Right atrium auricular region (tissue), 2 donors: ENCODE measurements at regions not wholly inside any gene's neighbourhood (a gene's known extent, or its start where the extent isn't known, plus 50 kb on each side); places are given as distances from the start of the nearest gene placed in this dataset.

Source experiments
- DNase-seq: peaks from one replicate; pipeline ENCODE4 v3.0.0-alpha.2; 2019; ENCODE audit warnings: low spot score
- H3K27ac ChIP-seq, 2 donors: fragments of 200-600 bp; sonication (generic); 1 replicate in 1 of 2; 2 replicates in 1 of 2; pipeline ENCODE4 v1.5.1; 2016 to 2019
- H3K27me3 ChIP-seq, 2 donors: fragments of 200-600 bp; sonication (generic); one replicate each; pipeline versions ENCODE4 v1.5.1 to v1.6.0; 2017 to 2019
- H3K36me3 ChIP-seq: fragments of 200-600 bp; sonication (generic); one replicate; pipeline ENCODE4 v1.5.1; 2016
- H3K4me1 ChIP-seq, 2 donors: fragments of 200-600 bp; sonication (generic); one replicate each; pipeline versions ENCODE4 v1.5.1 to v1.6.0; 2017 to 2019
- H3K4me3 ChIP-seq, 2 donors: fragments of 200-600 bp; sonication (generic); 1 replicate in 1 of 2; 2 replicates in 1 of 2; pipeline ENCODE4 v1.5.1; 2017 to 2019; ENCODE audit warnings: mild to moderate bottlenecking in 1 of 2, moderate library complexity in 1 of 2
- H3K9me3 ChIP-seq, 2 donors: fragments of 200-600 bp; sonication (generic); one replicate each; pipeline ENCODE4 v1.5.1; 2019
- TF ChIP-seq, protein P1 (sequence below), 2 donors: fragments of 200-600 bp; sonication (generic); IDR thresholded peaks; one replicate each; pipeline ENCODE4 v1.5.1; 2019; ENCODE audit warnings: antibody characterized with exemption in 2 of 2

- Histone ChIP-seq H3K9me3 (no peaks in the 10 kb centered on the region), H3K36me3 (no peaks in the 10 kb centered on the region), H3K27ac (no peak overlapping the region), H3K27me3 (no peaks in the 10 kb centered on the region), H3K4me1 (no peaks in the 10 kb centered on the region), H3K4me3 (no peak overlapping the region)
- TF ChIP-seq, protein P1, sequence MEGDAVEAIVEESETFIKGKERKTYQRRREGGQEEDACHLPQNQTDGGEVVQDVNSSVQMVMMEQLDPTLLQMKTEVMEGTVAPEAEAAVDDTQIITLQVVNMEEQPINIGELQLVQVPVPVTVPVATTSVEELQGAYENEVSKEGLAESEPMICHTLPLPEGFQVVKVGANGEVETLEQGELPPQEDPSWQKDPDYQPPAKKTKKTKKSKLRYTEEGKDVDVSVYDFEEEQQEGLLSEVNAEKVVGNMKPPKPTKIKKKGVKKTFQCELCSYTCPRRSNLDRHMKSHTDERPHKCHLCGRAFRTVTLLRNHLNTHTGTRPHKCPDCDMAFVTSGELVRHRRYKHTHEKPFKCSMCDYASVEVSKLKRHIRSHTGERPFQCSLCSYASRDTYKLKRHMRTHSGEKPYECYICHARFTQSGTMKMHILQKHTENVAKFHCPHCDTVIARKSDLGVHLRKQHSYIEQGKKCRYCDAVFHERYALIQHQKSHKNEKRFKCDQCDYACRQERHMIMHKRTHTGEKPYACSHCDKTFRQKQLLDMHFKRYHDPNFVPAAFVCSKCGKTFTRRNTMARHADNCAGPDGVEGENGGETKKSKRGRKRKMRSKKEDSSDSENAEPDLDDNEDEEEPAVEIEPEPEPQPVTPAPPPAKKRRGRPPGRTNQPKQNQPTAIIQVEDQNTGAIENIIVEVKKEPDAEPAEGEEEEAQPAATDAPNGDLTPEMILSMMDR (IDR thresholded peaks at IDR 0.05): no peak
- DNase-seq: no peak
Measured at GRCh38 chr1:34529935-34530859, 224.7 kb upstream of the GJB5 start.

GRCh38 chr1:34532113-34532512 is 222.7 kb upstream of the GJB5 start:
- no peaks in the 10 kb centered on the region for H3K4me1 ChIP-seq
- TF ChIP-seq, protein P1 (IDR thresholded peaks at IDR 0.05): no peak
- H3K36me3 ChIP-seq: no peaks in the 10 kb centered on the region
- no peak overlapping the region for H3K4me3 ChIP-seq
- no peak overlapping the region for H3K27ac ChIP-seq
- no peaks in the 10 kb centered on the region for H3K27me3 ChIP-seq
- no peak for DNase-seq
- H3K9me3 ChIP-seq: no peaks in the 10 kb centered on the region

- DNase-seq: no peak
- TF ChIP-seq, protein P1 (IDR thresholded peaks at IDR 0.05): no peak
Measured at GRCh38 chr1:34538481-34538880, 216.4 kb upstream of the GJB5 start.

GRCh38 chr1:34547046-34547674 is 207.7 kb upstream of the GJB5 start:
- no peak for DNase-seq
- Histone ChIP-seq H3K4me3 (no peak overlapping the region), H3K27me3 (no peaks in the 10 kb centered on the region), H3K9me3 (no peaks in the 10 kb centered on the region), H3K36me3 (no peaks in the 10 kb centered on the region), H3K4me1 (no peaks in the 10 kb centered on the region), H3K27ac (no peak overlapping the region)
- TF ChIP-seq, protein P1 (IDR thresholded peaks at IDR 0.05): no peak

More at GRCh38 chr1:34538481-34538880, 216.4 kb upstream of the GJB5 start:
- H3K4me3 ChIP-seq: no peak overlapping the region
- H3K27me3 ChIP-seq: no peaks in the 10 kb centered on the region
- peaks cover 0 to 3% of the 10 kb centered on the region in 2 donors for H3K9me3 ChIP-seq
- H3K36me3 ChIP-seq: no peaks in the 10 kb centered on the region
- H3K27ac ChIP-seq: no peak overlapping the region
- H3K4me1 ChIP-seq: no peaks in the 10 kb centered on the region

DNA sequence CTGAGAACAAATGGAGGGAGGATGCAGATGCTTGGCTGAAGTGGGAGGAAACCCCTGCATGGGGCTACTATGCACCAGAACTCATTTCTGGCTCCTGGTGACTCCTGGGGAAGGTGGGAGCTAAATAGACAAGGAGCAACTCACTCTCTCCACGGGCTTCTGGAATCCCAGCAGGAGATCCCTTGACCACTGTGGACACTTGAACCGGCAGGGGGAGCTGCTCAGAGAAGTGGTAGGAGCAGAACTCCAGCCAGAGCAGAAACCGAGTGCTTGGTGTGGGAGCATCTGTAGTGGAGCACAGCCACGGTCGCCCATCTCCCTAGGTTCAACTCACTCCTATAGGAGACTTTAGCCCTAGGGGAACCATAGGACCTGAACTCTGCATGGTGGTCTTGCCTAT is 205.6 kb upstream of the GJB5 start:
- no peak overlapping the region for H3K27ac ChIP-seq
- H3K27me3 ChIP-seq: no peaks in the 10 kb centered on the region
- H3K4me1 ChIP-seq: no peaks in the 10 kb centered on the region
- DNase-seq: no peak
- no peaks in the 10 kb centered on the region for H3K9me3 ChIP-seq
- no peaks in the 10 kb centered on the region for H3K36me3 ChIP-seq
- no peak overlapping the region for H3K4me3 ChIP-seq
- TF ChIP-seq, protein P1 (IDR thresholded peaks at IDR 0.05): no peak
